Liver (tissue), 8 donors: ENCODE measurements at regions not wholly inside any gene's neighbourhood (a gene's known extent, or its start where the extent isn't known, plus 50 kb on each side); places are given as distances from the start of the nearest gene placed in this dataset.

ENCODE experiments used
- DNase-seq: peaks from one replicate; pipeline ENCODE4 v3.0.0-alpha.2; 2017; ENCODE audit warnings: low spot score
- H3K27ac ChIP-seq, 2 donors: one replicate each; pipeline ENCODE4 v1.7.0; 2013; ENCODE audit warnings: inconsistent platforms in 2 of 2, low read length in 2 of 2, control low read depth in 1 of 2, low read depth in 1 of 2, mild to moderate bottlenecking in 1 of 2
- H3K27me3 ChIP-seq, 4 donors: one replicate each; pipeline versions ENCODE4 v1.6.1 to v1.7.0; 2013; ENCODE audit warnings: low read length in 3 of 4, inconsistent platforms in 1 of 4, mild to moderate bottlenecking in 1 of 4, moderate library complexity in 1 of 4; ENCODE audit not compliant: control insufficient read depth in 4 of 4, insufficient read depth in 4 of 4
- H3K36me3 ChIP-seq, 4 donors: one replicate each; pipeline versions ENCODE4 v1.6.1 to v1.7.0; 2013; ENCODE audit warnings: low read length in 3 of 4, mild to moderate bottlenecking in 3 of 4, low read depth in 1 of 4, moderate library complexity in 1 of 4; ENCODE audit not compliant: control insufficient read depth in 4 of 4, insufficient read depth in 3 of 4
- H3K4me1 ChIP-seq, 4 donors: one replicate each; pipeline versions ENCODE4 v1.6.1 to v1.7.0; 2013; ENCODE audit warnings: low read length in 3 of 4, mild to moderate bottlenecking in 3 of 4, moderate library complexity in 1 of 4; ENCODE audit not compliant: control insufficient read depth in 4 of 4, insufficient read depth in 4 of 4
- H3K4me3 ChIP-seq, 3 donors: one replicate each; pipeline versions ENCODE4 v1.6.1 to v1.7.0; 2013; ENCODE audit warnings: low read length in 3 of 3, control low read depth in 1 of 3, low read depth in 1 of 3, mild to moderate bottlenecking in 1 of 3
- H3K9ac ChIP-seq, 2 donors: one replicate each; pipeline ENCODE4 v1.7.0; 2013; ENCODE audit warnings: low read length in 2 of 2, mild to moderate bottlenecking in 2 of 2, moderate library complexity in 2 of 2, control low read depth in 1 of 2, low read depth in 1 of 2
- H3K9me3 ChIP-seq, 4 donors: one replicate each; pipeline versions ENCODE4 v1.6.1 to v1.7.0; 2013; ENCODE audit warnings: low read length in 3 of 4; ENCODE audit not compliant: control insufficient read depth in 4 of 4
- CTCF ChIP-seq: fragments of 150-350 bp; IDR thresholded peaks from 2 replicates; pipeline ENCODE4 v1.5.1; 2017; ENCODE audit warnings: improper control_type of control experiment, low read depth, low read length; ENCODE audit not compliant: missing input control
- EGR1 ChIP-seq, 2 donors: IDR thresholded peaks; 2 replicates each; pipeline ENCODE4 v1.6.1; 2016 to 2018; ENCODE audit warnings: antibody characterized with exemption in 2 of 2, low read depth in 2 of 2
- FOXA1 ChIP-seq: IDR thresholded peaks from 2 replicates; pipeline ENCODE4 v1.6.1; 2016; ENCODE audit warnings: antibody characterized with exemption
- FOXA2 ChIP-seq: IDR thresholded peaks from 2 replicates; pipeline ENCODE4 v1.6.1; 2016; ENCODE audit warnings: antibody characterized with exemption
- GABPA ChIP-seq, 2 donors: IDR thresholded peaks in 1 of 2; conservative IDR thresholded peaks in 1 of 2; 2 replicates each; pipeline ENCODE4 v1.6.1; 2016; ENCODE audit warnings: antibody characterized with exemption in 2 of 2, mild to moderate bottlenecking in 1 of 2, moderate library complexity in 1 of 2
- HNF4A ChIP-seq, 2 donors: conservative IDR thresholded peaks; 2 replicates each; pipeline ENCODE4 v1.6.1; 2016; ENCODE audit warnings: antibody characterized with exemption in 2 of 2, mild to moderate bottlenecking in 2 of 2
- HNF4G ChIP-seq: IDR thresholded peaks from 2 replicates; pipeline ENCODE4 v1.6.1; 2016; ENCODE audit warnings: antibody characterized with exemption
- JUND ChIP-seq, 2 donors: IDR thresholded peaks; 2 replicates each; pipeline ENCODE4 v1.6.1; 2016; ENCODE audit warnings: antibody characterized with exemption in 2 of 2
- NR2F2 ChIP-seq: IDR thresholded peaks from 2 replicates; pipeline ENCODE4 v1.6.1; 2016; ENCODE audit warnings: antibody characterized with exemption
- RXRA ChIP-seq, 2 donors: IDR thresholded peaks; 2 replicates each; pipeline ENCODE4 v1.6.1; 2017 to 2018; ENCODE audit warnings: antibody characterized with exemption in 2 of 2, mild to moderate bottlenecking in 1 of 2
- SP1 ChIP-seq: IDR thresholded peaks from 2 replicates; pipeline ENCODE4 v1.6.1; 2018; ENCODE audit warnings: antibody characterized with exemption, mild to moderate bottlenecking
- TAF1 ChIP-seq: conservative IDR thresholded peaks from 2 replicates; pipeline ENCODE4 v1.6.1; 2016; ENCODE audit warnings: antibody characterized with exemption, mild to moderate bottlenecking
- YY1 ChIP-seq: IDR thresholded peaks from 2 replicates; pipeline ENCODE4 v1.6.1; 2016; ENCODE audit warnings: antibody characterized with exemption, mild to moderate bottlenecking
- WGBS: extraction: QIAGEN DNeasy Blood & Tissue Kit; methylation state at CpG from one replicate; pipeline ENCODE4 v1.1.7; 2013; 5-methylcytosine and 5-hydroxymethylcytosine counted together
- TF ChIP-seq, protein P1 (sequence below): IDR thresholded peaks from 2 replicates; pipeline ENCODE4 v1.6.1; 2016; ENCODE audit warnings: antibody characterized with exemption
- TF ChIP-seq, protein P2 (sequence below): IDR thresholded peaks from 2 replicates; pipeline ENCODE4 v1.6.1; 2016; ENCODE audit warnings: antibody characterized with exemption
- TF ChIP-seq, protein P3 (sequence below): IDR thresholded peaks from 2 replicates; pipeline ENCODE4 v1.6.1; 2016; ENCODE audit warnings: antibody characterized with exemption, mild to moderate bottlenecking
- donor health status: healthy.
- donor health status: healthy.
- donor health status: healthy.
- donor health status: healthy.
- donor health status: healthy.

GRCh38 chr20:16898433-16898832 lies 150.3 kb downstream of the OTOR start:
- DNase-seq: no peak
- Histone ChIP-seq H3K4me3 (no peak overlapping the region), H3K36me3 (no peaks in the 10 kb centered on the region), H3K9me3 (no peaks in the 10 kb centered on the region), H3K4me1 (no peaks in the 10 kb centered on the region), H3K9ac (no peak overlapping the region), H3K27me3 (no peaks in the 10 kb centered on the region), H3K27ac (no peak overlapping the region)
- no peak for TF ChIP-seq HNF4A (conservative IDR thresholded peaks at IDR 0.05)
- TF ChIP-seq EGR1 (IDR thresholded peaks at IDR 0.05; ENCODE audit: low read depth in 2 of 2): no peak
- no peak for TF ChIP-seq YY1
- TF ChIP-seq NR2F2: no peak
- no peak for TF ChIP-seq RXRA (IDR thresholded peaks at IDR 0.05)
- TF ChIP-seq, protein P1, sequence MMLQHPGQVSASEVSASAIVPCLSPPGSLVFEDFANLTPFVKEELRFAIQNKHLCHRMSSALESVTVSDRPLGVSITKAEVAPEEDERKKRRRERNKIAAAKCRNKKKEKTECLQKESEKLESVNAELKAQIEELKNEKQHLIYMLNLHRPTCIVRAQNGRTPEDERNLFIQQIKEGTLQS: no peak
- no peak for TF ChIP-seq TAF1
- TF ChIP-seq SP1: no peak
- TF ChIP-seq CTCF: no peak
- TF ChIP-seq, protein P2, sequence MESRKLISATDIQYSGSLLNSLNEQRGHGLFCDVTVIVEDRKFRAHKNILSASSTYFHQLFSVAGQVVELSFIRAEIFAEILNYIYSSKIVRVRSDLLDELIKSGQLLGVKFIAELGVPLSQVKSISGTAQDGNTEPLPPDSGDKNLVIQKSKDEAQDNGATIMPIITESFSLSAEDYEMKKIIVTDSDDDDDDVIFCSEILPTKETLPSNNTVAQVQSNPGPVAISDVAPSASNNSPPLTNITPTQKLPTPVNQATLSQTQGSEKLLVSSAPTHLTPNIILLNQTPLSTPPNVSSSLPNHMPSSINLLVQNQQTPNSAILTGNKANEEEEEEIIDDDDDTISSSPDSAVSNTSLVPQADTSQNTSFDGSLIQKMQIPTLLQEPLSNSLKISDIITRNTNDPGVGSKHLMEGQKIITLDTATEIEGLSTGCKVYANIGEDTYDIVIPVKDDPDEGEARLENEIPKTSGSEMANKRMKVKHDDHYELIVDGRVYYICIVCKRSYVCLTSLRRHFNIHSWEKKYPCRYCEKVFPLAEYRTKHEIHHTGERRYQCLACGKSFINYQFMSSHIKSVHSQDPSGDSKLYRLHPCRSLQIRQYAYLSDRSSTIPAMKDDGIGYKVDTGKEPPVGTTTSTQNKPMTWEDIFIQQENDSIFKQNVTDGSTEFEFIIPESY: no peak
- TF ChIP-seq, protein P3, sequence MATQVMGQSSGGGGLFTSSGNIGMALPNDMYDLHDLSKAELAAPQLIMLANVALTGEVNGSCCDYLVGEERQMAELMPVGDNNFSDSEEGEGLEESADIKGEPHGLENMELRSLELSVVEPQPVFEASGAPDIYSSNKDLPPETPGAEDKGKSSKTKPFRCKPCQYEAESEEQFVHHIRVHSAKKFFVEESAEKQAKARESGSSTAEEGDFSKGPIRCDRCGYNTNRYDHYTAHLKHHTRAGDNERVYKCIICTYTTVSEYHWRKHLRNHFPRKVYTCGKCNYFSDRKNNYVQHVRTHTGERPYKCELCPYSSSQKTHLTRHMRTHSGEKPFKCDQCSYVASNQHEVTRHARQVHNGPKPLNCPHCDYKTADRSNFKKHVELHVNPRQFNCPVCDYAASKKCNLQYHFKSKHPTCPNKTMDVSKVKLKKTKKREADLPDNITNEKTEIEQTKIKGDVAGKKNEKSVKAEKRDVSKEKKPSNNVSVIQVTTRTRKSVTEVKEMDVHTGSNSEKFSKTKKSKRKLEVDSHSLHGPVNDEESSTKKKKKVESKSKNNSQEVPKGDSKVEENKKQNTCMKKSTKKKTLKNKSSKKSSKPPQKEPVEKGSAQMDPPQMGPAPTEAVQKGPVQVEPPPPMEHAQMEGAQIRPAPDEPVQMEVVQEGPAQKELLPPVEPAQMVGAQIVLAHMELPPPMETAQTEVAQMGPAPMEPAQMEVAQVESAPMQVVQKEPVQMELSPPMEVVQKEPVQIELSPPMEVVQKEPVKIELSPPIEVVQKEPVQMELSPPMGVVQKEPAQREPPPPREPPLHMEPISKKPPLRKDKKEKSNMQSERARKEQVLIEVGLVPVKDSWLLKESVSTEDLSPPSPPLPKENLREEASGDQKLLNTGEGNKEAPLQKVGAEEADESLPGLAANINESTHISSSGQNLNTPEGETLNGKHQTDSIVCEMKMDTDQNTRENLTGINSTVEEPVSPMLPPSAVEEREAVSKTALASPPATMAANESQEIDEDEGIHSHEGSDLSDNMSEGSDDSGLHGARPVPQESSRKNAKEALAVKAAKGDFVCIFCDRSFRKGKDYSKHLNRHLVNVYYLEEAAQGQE: no peak
- TF ChIP-seq FOXA2: no peak
- TF ChIP-seq FOXA1: no peak
- no peak for TF ChIP-seq GABPA (IDR thresholded peaks at IDR 0.05 in 1 of 2, conservative IDR thresholded peaks at IDR 0.05 in 1 of 2)
- TF ChIP-seq JUND (IDR thresholded peaks at IDR 0.05): no peak
- WGBS: 78% methylated on average over 4 of the region's 4 CpGs

GRCh38 chr20:16902662-16903061 lies 154.5 kb downstream of the OTOR start:
- no peak for DNase-seq
- TF ChIP-seq FOXA2 (no peak), NR2F2 (no peak), HNF4G (no peak), GABPA (IDR thresholded peaks at IDR 0.05 in 1 of 2, conservative IDR thresholded peaks at IDR 0.05 in 1 of 2) (no peak), CTCF (no peak), FOXA1 (no peak), TAF1 (no peak)
- no peaks in the 10 kb centered on the region for H3K4me1 ChIP-seq
- 82% methylated on average over 2 of the region's 2 CpGs for WGBS
- no peaks in the 10 kb centered on the region for H3K9me3 ChIP-seq
- H3K27ac ChIP-seq: no peak overlapping the region
- H3K27me3 ChIP-seq: no peaks in the 10 kb centered on the region
- H3K9ac ChIP-seq: no peak overlapping the region
- H3K36me3 ChIP-seq: no peaks in the 10 kb centered on the region
- H3K4me3 ChIP-seq: no peak overlapping the region
